ENCODE measurements at regions not wholly inside any gene's neighbourhood (a gene's known extent, or its start where the extent isn't known, plus 50 kb on each side); places are given as distances from the start of the nearest gene placed in this dataset.

DNA sequence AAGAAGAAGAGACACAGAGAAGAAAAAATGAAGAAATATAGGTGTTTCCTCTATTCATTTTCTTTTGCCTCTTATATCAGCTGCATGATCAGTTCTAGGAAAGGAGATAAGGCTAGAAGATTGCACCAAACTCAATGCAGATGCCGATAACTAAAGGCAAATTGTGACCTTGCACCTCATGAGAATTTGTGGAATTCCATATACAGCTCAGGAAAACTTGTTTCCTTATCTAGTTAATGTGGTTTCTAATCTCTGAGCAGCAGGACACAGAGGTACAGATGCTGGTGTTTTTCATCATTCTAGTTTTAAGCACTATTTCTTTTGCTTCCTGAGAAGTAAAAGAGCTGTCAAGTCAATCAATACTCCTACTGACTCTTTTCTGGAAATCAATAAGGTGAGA is 104.6 kb upstream of the NWD2 start:
- no peaks in the 10 kb centered on the region for H3K36me3 ChIP-seq (ENCODE audit: control insufficient read depth, low read length)
- H4K20me1 ChIP-seq (ENCODE audit: control insufficient read depth, insufficient read depth, low read depth, low read length) = no peaks in the 10 kb centered on the region
- no peaks in the 10 kb centered on the region for H3K4me1 ChIP-seq (ENCODE audit: control insufficient read depth, low read length)
- H3K4me3 ChIP-seq (ENCODE audit: low read length) = no peak overlapping the region
- H3K4me2 ChIP-seq (ENCODE audit: low read length) = no peak overlapping the region
- H3K9me3 ChIP-seq (ENCODE audit: control insufficient read depth, insufficient read depth, low read length) = no peaks in the 10 kb centered on the region
- TF ChIP-seq, protein P1, sequence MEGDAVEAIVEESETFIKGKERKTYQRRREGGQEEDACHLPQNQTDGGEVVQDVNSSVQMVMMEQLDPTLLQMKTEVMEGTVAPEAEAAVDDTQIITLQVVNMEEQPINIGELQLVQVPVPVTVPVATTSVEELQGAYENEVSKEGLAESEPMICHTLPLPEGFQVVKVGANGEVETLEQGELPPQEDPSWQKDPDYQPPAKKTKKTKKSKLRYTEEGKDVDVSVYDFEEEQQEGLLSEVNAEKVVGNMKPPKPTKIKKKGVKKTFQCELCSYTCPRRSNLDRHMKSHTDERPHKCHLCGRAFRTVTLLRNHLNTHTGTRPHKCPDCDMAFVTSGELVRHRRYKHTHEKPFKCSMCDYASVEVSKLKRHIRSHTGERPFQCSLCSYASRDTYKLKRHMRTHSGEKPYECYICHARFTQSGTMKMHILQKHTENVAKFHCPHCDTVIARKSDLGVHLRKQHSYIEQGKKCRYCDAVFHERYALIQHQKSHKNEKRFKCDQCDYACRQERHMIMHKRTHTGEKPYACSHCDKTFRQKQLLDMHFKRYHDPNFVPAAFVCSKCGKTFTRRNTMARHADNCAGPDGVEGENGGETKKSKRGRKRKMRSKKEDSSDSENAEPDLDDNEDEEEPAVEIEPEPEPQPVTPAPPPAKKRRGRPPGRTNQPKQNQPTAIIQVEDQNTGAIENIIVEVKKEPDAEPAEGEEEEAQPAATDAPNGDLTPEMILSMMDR (IDR thresholded peaks at IDR 0.05; ENCODE audit: low read depth, low read length, poor library complexity, severe bottlenecking) = no peak
- TF ChIP-seq EZH2phosphoT487 (IDR thresholded peaks at IDR 0.05; ENCODE audit: borderline replicate concordance, low read length) = no peak
- no peaks in the 10 kb centered on the region for H3K79me2 ChIP-seq (ENCODE audit: control insufficient read depth, low read length)
- no peaks in the 10 kb centered on the region for H3F3A ChIP-seq (ENCODE audit: control insufficient read depth, insufficient read depth)
- H3K9me2 ChIP-seq (replicated peaks; ENCODE audit: control insufficient read depth, low read length) = no peaks in the 10 kb centered on the region
- no peak overlapping the region for H3K27ac ChIP-seq (ENCODE audit: low read depth, low read length)
- H3K27me3 ChIP-seq (ENCODE audit: control insufficient read depth, low read length) = no peaks in the 10 kb centered on the region

DNA sequence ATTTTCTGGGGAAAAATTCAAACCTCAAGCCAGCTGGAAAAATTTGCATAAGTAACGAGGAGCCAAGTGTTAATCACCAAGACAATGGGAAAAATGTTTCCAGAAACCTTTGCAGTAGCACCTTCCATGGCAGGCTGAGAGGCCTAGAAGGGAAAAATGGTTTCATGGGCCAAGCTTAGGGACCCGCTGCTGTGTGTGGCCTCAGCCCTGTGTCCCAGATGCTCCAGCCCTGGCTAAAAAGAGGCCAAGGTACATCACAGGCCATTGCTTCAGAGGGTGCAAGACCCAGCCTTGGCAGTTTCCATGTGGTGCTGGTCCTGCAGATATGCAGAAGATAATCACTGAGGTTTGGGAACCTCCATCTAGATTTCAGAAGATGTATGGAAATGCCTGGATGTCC is 98.3 kb upstream of the NWD2 start:
- Histone ChIP-seq H3K36me3 (ENCODE audit: control insufficient read depth, low read length) (no peaks in the 10 kb centered on the region), H3K9me2 (replicated peaks; ENCODE audit: control insufficient read depth, low read length) (no peaks in the 10 kb centered on the region), H4K20me1 (ENCODE audit: control insufficient read depth, insufficient read depth, low read depth, low read length) (no peaks in the 10 kb centered on the region), H3K9me3 (ENCODE audit: control insufficient read depth, insufficient read depth, low read length) (no peaks in the 10 kb centered on the region), H3K4me2 (ENCODE audit: low read length) (no peak overlapping the region), H3K27me3 (ENCODE audit: control insufficient read depth, low read length) (no peaks in the 10 kb centered on the region), H3K79me2 (ENCODE audit: control insufficient read depth, low read length) (no peaks in the 10 kb centered on the region), H3F3A (ENCODE audit: control insufficient read depth, insufficient read depth) (no peaks in the 10 kb centered on the region), H3K27ac (ENCODE audit: low read depth, low read length) (no peak overlapping the region), H3K4me1 (ENCODE audit: control insufficient read depth, low read length) (no peaks in the 10 kb centered on the region), H3K4me3 (ENCODE audit: low read length) (no peak overlapping the region)
- TF ChIP-seq EZH2phosphoT487 (IDR thresholded peaks at IDR 0.05; ENCODE audit: borderline replicate concordance, low read length) = no peak
- TF ChIP-seq, protein P1 (IDR thresholded peaks at IDR 0.05; ENCODE audit: low read depth, low read length, poor library complexity, severe bottlenecking) = no peak

DNA sequence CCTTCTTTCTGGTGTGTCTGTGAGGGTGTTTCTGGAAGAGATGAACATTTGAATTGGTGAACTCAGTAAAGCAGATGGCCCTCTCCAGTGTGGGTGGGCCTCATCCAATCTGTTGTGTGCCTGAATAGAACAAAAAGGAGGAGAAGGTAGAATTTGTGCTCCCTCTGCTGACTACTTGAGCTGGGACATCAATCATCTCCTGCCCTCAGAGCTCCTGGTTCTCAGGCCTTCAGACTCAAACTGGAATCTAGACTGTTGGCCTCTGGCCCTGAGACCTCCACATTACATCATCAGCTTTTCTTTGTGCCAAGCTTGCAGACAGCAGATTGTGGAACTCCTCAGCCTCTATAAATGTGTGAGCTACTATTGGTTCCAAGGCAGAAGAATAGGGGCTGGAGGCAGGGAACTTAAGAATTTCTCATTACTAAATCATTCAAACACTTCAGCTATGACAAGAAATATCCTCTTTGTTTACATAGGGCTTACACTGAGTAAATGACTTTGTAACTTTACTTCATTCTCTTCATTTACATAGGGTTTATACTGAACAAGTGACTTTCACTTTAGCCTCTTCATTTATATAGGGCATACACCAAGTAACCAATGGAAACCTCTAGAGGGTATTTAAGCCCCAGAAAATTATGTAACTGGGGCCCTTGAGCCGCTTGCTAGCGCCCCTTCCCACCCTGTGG is 86.9 kb upstream of the NWD2 start:
- Histone ChIP-seq H3K4me2 (ENCODE audit: low read length) (no peak overlapping the region), H4K20me1 (ENCODE audit: control insufficient read depth, insufficient read depth, low read depth, low read length) (no peaks in the 10 kb centered on the region), H3K9me3 (ENCODE audit: control insufficient read depth, insufficient read depth, low read length) (no peaks in the 10 kb centered on the region), H3K4me3 (ENCODE audit: low read length) (no peak overlapping the region), H3F3A (ENCODE audit: control insufficient read depth, insufficient read depth) (no peaks in the 10 kb centered on the region), H3K27ac (ENCODE audit: low read depth, low read length) (no peak overlapping the region), H3K4me1 (ENCODE audit: control insufficient read depth, low read length) (no peaks in the 10 kb centered on the region), H3K27me3 (ENCODE audit: control insufficient read depth, low read length) (no peaks in the 10 kb centered on the region), H3K79me2 (ENCODE audit: control insufficient read depth, low read length) (no peaks in the 10 kb centered on the region), H3K9me2 (replicated peaks; ENCODE audit: control insufficient read depth, low read length) (no peaks in the 10 kb centered on the region), H3K36me3 (ENCODE audit: control insufficient read depth, low read length) (no peaks in the 10 kb centered on the region)
- TF ChIP-seq, protein P1 (IDR thresholded peaks at IDR 0.05; ENCODE audit: low read depth, low read length, poor library complexity, severe bottlenecking) = no peak
- TF ChIP-seq EZH2phosphoT487 (IDR thresholded peaks at IDR 0.05; ENCODE audit: borderline replicate concordance, low read length) = no peak
